ENCODE measurements at regions not wholly inside any gene's neighbourhood (a gene's known extent, or its start where the extent isn't known, plus 50 kb on each side); places are given as distances from the start of the nearest gene placed in this dataset.
A peak's percentile ranks its signal among the peaks of the same experiment; 100 is the strongest.
"Not testable (repeated sequence)": the region's sequence is repeated elsewhere in the genome, so short reads cannot be mapped to it uniquely, and the experiment has no call there.

- DNase-seq: no peak
These were observed 239.3 kb downstream of the NRIP1 start for GRCh38 chr21:14825514-14825974.

- DNase-seq: no peak
These were observed 240.7 kb downstream of the NRIP1 start for GRCh38 chr21:14824126-14824525.

GRCh38 chr21:14817311-14817710, 247.5 kb downstream of the NRIP1 start:
- DNase-seq: no peak

- no peak for DNase-seq
These were observed 249.8 kb downstream of the NRIP1 start for GRCh38 chr21:14814991-14815390.

- no peak for DNase-seq
These were observed 250.5 kb downstream of the NRIP1 start for GRCh38 chr21:14814282-14814681.

- DNase-seq: not testable (repeated sequence)
These were observed 258.1 kb upstream of the SAMSN1 start for GRCh38 chr21:14804170-14804569.

GRCh38 chr21:14797543-14797942, 251.4 kb upstream of the SAMSN1 start:
- no peak for DNase-seq

- DNase-seq: no peak
These were observed 241.2 kb upstream of the SAMSN1 start for GRCh38 chr21:14787312-14787711.

GRCh38 chr21:14785679-14786078, 239.6 kb upstream of the SAMSN1 start:
- DNase-seq: no peak

GRCh38 chr21:14773777-14774345, 227.7 kb upstream of the SAMSN1 start:
- DNase-seq: peak; percentile 46

- no peak for DNase-seq
These were observed 225.5 kb upstream of the SAMSN1 start for GRCh38 chr21:14771593-14771992.

- DNase-seq: no peak
These were observed 221.9 kb upstream of the SAMSN1 start for GRCh38 chr21:14768042-14768441.

GRCh38 chr21:14767192-14767852, 221.2 kb upstream of the SAMSN1 start:
- no peak for DNase-seq

GRCh38 chr21:14766241-14766640, 220.1 kb upstream of the SAMSN1 start:
- DNase-seq: no peak

- no peak for DNase-seq
These were observed 217.6 kb upstream of the SAMSN1 start for GRCh38 chr21:14763695-14764064.

GRCh38 chr21:14762734-14763694, 216.9 kb upstream of the SAMSN1 start:
- DNase-seq: no peak

- DNase-seq: no peak
These were observed 216.2 kb upstream of the SAMSN1 start for GRCh38 chr21:14762327-14762726.

- no peak for DNase-seq
These were observed 213.2 kb upstream of the SAMSN1 start for GRCh38 chr21:14759285-14759684.

- DNase-seq: no peak
These were observed 212.7 kb upstream of the SAMSN1 start for GRCh38 chr21:14758849-14759248.

GRCh38 chr21:14757533-14758327, 211.6 kb upstream of the SAMSN1 start:
- DNase-seq: no peak

GRCh38 chr21:14755086-14755485, 209.0 kb upstream of the SAMSN1 start:
- DNase-seq: no peak

GRCh38 chr21:14754682-14755081, 208.6 kb upstream of the SAMSN1 start:
- no peak for DNase-seq

GRCh38 chr21:14754259-14754604, 208.1 kb upstream of the SAMSN1 start:
- no peak for DNase-seq

All from stimulated activated CD4-positive, alpha-beta T cell treated with anti-CD3 and anti-CD28 coated beads, Interleukin-1b, Interleukin-23, amount 100 ng/mL, for 48 hours (primary cell).